ENCODE measurements at regions not wholly inside any gene's neighbourhood (a gene's known extent, or its start where the extent isn't known, plus 50 kb on each side); places are given as distances from the start of the nearest gene placed in this dataset.
"Not testable (repeated sequence)": the region's sequence is repeated elsewhere in the genome, so short reads cannot be mapped to it uniquely, and the experiment has no call there.

GRCh38 chr4:8696369-8697127 lies 104.0 kb downstream of the CPZ start:
- no peak for DNase-seq

GRCh38 chr4:8695237-8696219 lies 103.0 kb downstream of the CPZ start:
- no peak for DNase-seq

DNA sequence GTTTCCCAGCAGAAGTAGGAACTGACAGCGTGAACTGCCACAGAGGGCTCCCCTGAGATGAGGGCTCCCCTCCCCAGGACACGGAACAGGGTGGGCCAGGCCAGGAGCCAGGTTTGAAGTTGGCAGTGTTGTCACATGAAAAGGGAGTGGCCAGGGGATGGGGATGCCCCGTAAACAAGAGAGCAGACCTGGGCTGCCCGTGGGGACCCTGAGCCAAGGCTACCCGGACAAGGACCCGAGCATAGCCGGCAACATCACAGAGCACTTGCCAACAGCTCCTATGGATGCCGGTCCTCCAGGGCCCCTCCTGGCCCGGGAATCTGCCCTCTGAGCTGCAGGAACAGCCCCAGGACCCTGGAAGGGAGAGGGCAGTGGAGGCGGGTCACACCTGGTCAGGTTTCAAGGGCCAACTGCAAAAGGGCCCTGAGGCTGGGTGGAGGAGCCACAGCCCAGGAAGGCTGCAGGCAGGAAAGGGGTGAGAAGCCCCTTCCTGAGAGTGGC lies 102.1 kb downstream of the CPZ start:
- no peak for DNase-seq

DNA sequence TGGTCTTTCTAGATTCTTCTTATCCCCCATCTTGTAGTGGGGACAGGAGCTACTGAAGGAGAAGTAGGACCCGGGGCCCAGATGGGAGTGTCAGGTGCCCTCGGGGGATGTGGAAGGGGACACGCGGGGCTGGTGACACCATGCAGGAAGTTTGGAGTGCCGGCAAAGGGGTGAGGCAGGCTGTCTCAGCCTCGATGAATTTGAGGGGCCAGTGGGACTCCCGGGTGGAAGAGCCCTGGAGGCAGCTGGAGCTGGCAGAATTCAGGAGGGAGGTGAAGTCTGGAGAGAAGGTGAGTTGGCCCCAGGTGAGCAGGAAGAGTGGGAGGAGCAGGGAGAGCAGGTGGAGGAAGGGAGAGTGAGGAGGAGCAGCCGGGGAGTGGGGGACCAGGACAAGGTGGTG lies 101.7 kb downstream of the CPZ start:
- DNase-seq = no peak

- no peak for DNase-seq
Observed at GRCh38 chr4:8691151-8691775, 98.7 kb downstream of the CPZ start.

- DNase-seq = no peak
Observed at GRCh38 chr4:8690216-8691150, 97.9 kb downstream of the CPZ start.

DNA sequence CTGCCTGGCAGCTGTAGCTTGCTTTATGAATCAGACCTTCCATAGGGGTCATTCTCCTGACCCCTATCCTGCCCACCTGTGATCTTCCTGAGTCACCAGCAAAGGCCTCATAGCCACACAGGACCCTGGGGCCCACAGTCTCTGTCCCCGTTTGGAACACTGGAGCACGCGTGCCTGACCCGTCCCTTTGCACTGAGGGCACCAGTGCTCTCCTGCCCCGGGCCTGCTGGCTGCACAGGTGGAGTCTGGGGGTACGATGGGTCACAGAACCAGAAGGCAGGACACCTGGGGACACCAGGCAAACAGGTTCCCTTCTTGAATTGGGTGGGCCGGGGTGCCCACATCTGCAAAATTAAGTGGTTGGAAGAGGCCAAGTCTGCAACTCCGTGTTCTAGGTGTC lies 97.2 kb downstream of the CPZ start:
- no peak for DNase-seq

- no peak for DNase-seq
Observed at GRCh38 chr4:8688908-8689445, 96.4 kb downstream of the CPZ start.

- DNase-seq = peak in 1 of 2 experiments; percentile 4
Observed at GRCh38 chr4:8688041-8688907, 95.7 kb downstream of the CPZ start.

DNA sequence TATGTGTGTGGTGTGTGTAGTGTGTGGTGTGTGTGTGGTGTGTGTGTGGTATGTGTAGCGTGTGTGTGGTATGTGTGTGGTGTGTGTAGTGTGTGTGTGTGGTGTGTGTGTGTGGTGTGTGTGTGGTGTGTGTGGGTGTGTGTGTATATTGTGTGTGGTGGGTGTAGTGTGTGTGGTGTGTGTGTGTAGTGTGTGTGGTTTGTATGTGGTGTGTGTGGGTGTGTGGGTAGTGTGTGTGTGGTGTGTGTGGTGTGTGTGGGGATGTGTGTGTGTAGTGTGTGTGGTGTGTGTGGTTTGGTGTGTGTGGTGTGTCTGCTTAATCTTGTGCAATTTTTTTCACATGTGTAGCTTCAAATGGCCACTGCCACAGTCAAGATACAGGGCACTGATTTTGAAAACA lies 94.5 kb downstream of the CPZ start:
- no peak for DNase-seq

- DNase-seq = no peak
Observed at GRCh38 chr4:8685831-8686230, 93.3 kb downstream of the CPZ start.

DNA sequence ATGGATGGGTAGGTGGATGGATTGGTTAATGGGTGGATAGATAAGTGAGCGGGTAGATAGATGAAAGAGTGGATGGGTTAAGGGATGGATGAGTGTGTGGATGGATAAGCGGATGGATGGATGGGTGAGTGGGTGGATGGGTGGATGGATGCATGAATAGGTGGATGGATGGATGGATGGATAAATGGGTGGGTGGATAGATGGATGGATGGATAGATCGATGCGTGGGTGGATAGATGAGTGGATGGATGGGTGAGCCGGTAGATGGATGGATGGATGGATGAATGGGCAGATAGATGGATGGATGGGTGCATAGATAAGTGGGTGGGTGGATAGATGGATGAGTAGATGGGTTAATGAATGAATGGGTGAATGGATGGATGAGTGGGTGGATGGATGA lies 90.9 kb downstream of the CPZ start:
- no peak for DNase-seq

DNA sequence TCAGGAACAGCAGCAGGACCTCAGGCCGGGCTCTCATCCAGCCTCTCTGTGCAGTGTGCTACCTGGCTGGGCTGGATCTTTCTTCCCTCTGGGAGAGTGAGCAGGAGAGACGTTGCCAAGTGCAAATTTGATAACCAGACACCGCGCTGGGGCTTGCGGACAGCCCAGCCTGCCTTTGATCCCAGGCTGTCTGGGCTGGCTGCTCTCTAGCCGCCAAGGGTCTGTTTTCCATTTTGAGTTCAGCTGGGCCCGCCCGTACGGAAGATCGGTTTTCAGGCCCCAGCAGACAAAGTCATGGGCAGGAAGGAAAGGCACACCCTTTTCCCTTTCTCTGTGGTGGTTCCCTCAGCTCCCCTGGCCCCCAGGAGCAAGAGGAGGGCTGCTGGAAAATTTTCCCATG lies 90.2 kb downstream of the CPZ start:
- no peak for DNase-seq

DNA sequence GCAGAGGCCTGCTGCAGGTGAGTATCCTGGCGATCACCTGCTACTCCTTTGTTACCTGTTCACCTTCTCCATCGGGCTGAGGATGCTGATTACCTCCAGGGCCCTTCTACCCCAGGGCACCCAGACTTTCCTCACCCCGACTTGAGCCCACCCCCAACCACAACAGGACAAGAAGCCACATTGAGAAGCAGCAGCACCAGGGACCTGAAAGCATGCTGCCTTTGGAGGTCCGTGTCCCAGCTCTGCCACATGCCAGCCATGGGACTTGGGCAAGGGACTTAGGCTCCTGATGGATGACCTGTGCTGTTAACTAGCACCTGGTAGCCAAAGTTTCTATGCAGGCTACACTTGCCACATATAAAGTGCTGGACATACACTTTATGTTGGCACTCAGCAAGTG lies 89.7 kb downstream of the CPZ start:
- DNase-seq = no peak

- DNase-seq = no peak
Observed at GRCh38 chr4:8681391-8681790, 88.8 kb downstream of the CPZ start.

- no peak for DNase-seq
Observed at GRCh38 chr4:8679032-8679431, 86.5 kb downstream of the CPZ start.

- no peak for DNase-seq
Observed at GRCh38 chr4:8676676-8677075, 84.1 kb downstream of the CPZ start.

GRCh38 chr4:8675906-8676305 lies 83.3 kb downstream of the CPZ start:
- DNase-seq = no peak

GRCh38 chr4:8675383-8675782 lies 82.8 kb downstream of the CPZ start:
- DNase-seq = no peak

GRCh38 chr4:8674311-8674885 lies 81.8 kb downstream of the CPZ start:
- DNase-seq = no peak

GRCh38 chr4:8673106-8673505 lies 80.5 kb downstream of the CPZ start:
- not testable (repeated sequence) for DNase-seq
